ENCODE measurements at regions not wholly inside any gene's neighbourhood (a gene's known extent, or its start where the extent isn't known, plus 50 kb on each side); places are given as distances from the start of the nearest gene placed in this dataset.
"Not testable (repeated sequence)": the region's sequence is repeated elsewhere in the genome, so short reads cannot be mapped to it uniquely, and the experiment has no call there.

DNA sequence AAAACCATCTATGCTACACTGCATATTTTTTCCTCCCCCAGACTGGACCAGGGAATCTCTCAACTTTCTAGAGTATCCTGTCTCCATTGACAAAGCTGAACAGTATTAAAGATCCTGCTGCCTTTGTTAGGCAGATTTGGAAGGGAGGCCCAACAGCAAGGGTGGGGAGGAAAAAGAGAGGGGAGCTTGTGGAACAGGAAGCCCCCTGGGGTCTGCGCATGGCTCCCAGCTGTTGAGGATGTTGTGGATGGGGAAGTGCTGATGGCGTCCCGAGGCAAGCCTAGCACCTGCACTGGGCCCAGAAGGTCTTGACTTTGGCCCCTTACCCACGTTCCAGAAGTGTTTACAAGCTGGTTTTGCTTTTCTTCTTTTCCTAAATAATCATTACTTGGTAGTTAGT is 146.6 kb downstream of the TBC1D2B start:
- H3K27me3 ChIP-seq; H3K27ac ChIP-seq; H3K36me3 ChIP-seq; H3K9me3 ChIP-seq; DNase-seq (ENCODE audit: low spot score in 2 of 2); intact Hi-C loops (cut with DNase I); H3K4me1 ChIP-seq; H3K4me3 ChIP-seq: not testable (repeated sequence)

DNA sequence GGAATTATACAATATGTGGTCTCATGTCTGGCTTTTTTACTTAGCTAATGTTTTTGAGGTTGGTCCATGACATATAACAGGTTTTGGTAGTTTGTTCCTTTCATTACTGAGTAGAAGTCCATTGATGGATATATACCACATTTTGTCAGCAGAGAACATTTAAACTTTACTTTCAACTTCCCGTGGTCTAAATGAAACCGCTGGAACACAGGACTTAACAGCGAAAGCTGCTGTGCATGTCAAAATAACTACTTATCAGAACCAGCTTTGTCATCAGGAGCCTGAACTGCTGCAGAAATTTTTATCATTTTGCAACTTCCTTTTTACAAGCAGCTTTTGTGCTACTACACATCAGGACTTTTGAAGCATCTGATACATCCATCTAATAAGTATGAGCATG is 147.0 kb downstream of the TBC1D2B start:
- intact Hi-C loops (cut with DNase I); H3K4me1 ChIP-seq; H3K27me3 ChIP-seq; DNase-seq (ENCODE audit: low spot score in 2 of 2); H3K9me3 ChIP-seq; H3K36me3 ChIP-seq; H3K27ac ChIP-seq; H3K4me3 ChIP-seq: not testable (repeated sequence)

DNA sequence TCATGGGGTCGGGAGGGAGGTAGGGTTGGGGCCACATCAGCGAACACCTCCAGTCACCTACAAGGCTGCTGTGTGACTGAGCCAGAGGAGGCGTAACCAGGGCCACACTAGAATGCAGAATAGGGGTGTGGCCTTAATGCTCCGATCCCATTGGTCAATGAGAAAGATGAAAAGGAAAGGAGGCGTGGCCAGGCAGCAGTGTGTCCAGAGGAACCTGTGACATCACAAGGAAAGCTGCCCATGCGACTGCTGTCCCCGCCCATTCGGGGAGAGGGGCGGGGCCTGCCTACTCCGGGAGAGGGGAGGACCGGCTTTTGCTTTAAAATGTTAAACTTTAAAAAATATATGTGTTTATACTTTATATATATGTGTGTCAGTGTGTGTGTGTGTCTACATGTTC is 150.7 kb downstream of the TBC1D2B start:
- H3K4me3 ChIP-seq; H3K27me3 ChIP-seq; H3K9me3 ChIP-seq; H3K36me3 ChIP-seq; H3K27ac ChIP-seq; H3K4me1 ChIP-seq; intact Hi-C loops (cut with DNase I): not testable (repeated sequence)
- DNase-seq (ENCODE audit: low spot score in 2 of 2): peak in 1 of 2 donors; percentile 52

DNA sequence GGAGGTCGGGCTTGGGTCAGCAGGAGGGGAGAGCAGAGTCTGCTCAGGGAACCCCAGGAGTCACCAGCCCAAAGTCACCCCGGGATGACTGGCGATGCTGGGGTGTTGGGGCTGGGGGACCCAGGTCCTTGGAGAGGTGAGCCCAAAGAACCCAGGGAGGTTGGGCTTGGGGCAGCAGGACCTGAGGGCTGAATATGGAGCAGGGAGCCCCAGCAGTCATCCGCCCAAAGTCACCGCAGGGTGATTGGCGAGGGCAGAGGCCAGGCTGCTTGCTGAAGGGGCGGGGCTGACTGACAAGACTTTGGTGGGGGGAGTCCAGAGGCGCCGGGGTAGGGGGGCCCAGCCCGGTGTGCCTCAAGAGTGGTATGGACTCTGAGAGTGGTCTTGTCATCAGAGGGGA is 151.2 kb downstream of the TBC1D2B start:
- H3K27me3 ChIP-seq; H3K36me3 ChIP-seq; H3K9me3 ChIP-seq; H3K4me1 ChIP-seq; intact Hi-C loops (cut with DNase I); H3K27ac ChIP-seq; H3K4me3 ChIP-seq: not testable (repeated sequence)
- peak in 1 of 2 donors; percentile 24 for DNase-seq (ENCODE audit: low spot score in 2 of 2)

DNA sequence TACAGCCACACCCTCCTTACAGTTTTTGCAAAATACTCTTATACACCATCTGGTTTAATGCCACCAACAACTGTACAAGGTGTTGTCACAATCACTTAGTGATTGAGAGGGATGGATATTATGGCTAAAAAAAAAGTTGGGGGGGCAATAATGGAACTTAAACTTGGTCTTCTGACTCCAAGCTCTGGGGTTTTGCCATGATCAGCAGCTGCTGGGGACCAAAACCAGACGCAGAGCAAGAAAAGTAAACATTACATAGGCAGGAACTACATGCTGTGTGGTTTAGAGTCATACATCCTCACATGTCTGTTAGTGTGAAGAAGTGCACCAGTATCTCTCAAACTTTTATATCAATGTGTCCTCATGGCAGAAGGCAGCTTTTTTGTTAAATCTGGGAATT is 152.4 kb downstream of the TBC1D2B start:
- H3K9me3 ChIP-seq; H3K36me3 ChIP-seq; DNase-seq (ENCODE audit: low spot score in 2 of 2); H3K27ac ChIP-seq; H3K4me1 ChIP-seq; H3K27me3 ChIP-seq; intact Hi-C loops (cut with DNase I); H3K4me3 ChIP-seq: not testable (repeated sequence)

DNA sequence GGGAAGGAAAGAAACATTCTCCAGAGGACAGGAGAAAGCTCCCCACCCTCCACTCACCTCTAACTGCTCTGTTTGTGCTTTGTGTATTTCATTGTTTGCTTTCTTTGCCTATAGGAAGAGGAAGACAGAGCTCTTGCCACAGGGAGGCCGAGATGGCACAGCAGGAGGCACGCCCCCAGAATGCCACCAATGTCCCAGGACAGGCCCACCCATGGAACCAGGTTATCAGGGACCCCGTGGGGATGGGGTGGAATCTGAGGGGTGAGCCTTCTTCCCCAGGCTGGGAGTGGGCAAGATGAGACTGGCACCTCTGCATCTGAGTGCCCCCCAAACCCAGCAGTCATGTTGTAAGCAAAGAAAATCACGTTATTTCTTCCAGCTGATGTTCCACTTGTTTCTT is 155.8 kb downstream of the TBC1D2B start:
- H3K9me3 ChIP-seq: no peaks in the 10 kb centered on the region

DNA sequence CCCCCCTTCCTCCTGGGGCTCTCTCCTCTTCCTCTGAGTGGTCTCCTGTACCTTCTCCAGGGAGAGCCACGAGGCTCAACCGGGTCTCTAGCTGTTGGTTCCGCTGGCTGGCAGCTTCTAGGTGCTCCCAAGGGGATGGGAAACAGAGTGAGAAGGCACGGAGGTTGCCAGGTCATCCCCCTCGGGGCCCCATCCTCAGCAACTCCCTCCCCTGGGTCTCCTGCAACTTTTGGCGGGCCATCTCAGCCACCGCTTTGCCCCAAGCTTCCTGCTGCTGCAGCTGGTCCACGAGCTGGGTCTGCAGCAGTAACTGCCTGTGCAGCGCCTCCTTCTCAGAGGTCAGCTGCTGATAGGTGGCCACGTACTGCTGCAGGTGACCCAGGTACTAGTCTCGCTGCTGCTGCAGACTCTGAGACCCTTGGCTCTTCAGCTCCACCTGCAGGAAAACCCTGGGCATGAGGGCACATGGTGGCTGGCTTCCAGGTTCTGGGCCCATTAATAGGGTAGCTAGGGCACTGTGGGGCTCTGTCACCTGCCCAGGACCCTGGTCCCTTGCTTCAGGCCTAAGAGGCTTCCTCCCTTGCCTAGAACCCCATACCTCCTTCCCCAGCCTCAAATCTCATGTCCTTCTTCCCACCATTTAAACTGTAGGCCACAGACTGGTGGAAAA is 160.4 kb downstream of the TBC1D2B start:
- H3K27ac ChIP-seq; intact Hi-C loops (cut with DNase I); H3K4me3 ChIP-seq; H3K36me3 ChIP-seq; H3K27me3 ChIP-seq; H3K9me3 ChIP-seq; H3K4me1 ChIP-seq: not testable (repeated sequence)
- DNase-seq (ENCODE audit: low spot score in 2 of 2): peak in 1 of 2 donors; percentile 39

More for the DNA sequence above, 155.8 kb downstream of the TBC1D2B start:
- Histone ChIP-seq H3K36me3 (no peaks in the 10 kb centered on the region), H3K27me3 (no peaks in the 10 kb centered on the region), H3K4me3 (no peak overlapping the region), H3K4me1 (no peaks in the 10 kb centered on the region), H3K27ac (no peak overlapping the region)
- DNase-seq (ENCODE audit: low spot score in 2 of 2): peak in 1 of 2 donors; percentile 48
- intact Hi-C loops (cut with DNase I): no loop called here
- TF ChIP-seq, protein P1, sequence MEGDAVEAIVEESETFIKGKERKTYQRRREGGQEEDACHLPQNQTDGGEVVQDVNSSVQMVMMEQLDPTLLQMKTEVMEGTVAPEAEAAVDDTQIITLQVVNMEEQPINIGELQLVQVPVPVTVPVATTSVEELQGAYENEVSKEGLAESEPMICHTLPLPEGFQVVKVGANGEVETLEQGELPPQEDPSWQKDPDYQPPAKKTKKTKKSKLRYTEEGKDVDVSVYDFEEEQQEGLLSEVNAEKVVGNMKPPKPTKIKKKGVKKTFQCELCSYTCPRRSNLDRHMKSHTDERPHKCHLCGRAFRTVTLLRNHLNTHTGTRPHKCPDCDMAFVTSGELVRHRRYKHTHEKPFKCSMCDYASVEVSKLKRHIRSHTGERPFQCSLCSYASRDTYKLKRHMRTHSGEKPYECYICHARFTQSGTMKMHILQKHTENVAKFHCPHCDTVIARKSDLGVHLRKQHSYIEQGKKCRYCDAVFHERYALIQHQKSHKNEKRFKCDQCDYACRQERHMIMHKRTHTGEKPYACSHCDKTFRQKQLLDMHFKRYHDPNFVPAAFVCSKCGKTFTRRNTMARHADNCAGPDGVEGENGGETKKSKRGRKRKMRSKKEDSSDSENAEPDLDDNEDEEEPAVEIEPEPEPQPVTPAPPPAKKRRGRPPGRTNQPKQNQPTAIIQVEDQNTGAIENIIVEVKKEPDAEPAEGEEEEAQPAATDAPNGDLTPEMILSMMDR (IDR thresholded peaks at IDR 0.05): no peak

DNA sequence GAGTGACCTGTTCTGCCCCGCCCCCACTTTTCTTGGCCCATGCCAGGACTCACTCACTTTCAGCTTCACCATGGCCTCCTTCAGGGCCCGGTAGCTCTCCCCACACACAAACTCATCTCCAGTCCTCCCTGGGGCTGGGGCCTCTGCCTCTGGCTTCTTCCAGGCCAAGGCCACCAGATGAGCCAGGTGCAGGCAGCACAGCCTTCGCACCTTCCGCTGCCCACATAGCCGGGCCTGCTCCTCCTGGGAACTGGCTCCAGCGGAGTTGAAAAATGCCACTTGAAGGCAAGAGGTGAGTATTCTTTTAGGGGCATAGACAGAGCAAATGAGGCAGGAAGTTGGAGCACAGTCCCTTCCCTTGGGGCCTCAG is 161.6 kb downstream of the TBC1D2B start:
- H3K9me3 ChIP-seq; H3K36me3 ChIP-seq; H3K27ac ChIP-seq; intact Hi-C loops (cut with DNase I); H3K4me1 ChIP-seq; H3K4me3 ChIP-seq; H3K27me3 ChIP-seq: not testable (repeated sequence)
- DNase-seq (ENCODE audit: low spot score in 2 of 2): peak in 1 of 2 donors; percentile 40

DNA sequence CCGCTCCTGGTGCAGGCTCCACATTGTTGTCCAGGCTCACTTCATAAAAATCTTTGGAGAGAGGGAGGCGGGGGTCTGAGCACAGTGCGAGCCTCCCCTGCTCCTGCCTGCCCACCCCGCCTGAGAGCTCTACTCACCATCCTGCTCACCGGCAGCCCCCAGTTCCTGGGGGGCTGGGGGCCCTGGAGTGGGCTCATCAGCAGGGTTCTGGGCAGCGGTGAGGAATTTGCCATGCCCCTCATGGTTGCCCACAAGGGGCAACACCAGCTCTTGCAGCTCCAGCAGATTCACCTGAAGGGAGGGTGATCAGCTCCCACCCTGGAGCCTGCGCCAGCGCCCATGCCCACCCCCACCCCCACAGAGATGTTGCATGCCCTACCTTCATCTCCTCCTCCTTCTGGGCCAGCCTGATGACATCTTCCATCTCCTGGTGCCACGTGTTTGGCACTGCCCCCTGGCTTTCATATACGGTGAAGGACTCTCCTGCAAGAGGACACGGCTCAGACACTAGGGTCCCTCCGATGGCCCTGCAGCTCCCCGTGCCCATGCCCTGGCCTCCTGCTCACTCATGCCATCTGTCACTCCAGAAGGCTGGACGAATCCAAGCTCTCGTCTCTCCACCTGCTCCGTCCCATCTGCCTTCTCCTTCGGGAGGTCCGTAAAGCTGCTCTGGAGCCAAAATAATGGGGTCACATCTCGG is 162.1 kb downstream of the TBC1D2B start:
- Histone ChIP-seq H3K27ac (no peak overlapping the region), H3K27me3 (no peaks in the 10 kb centered on the region), H3K4me1 (no peaks in the 10 kb centered on the region), H3K4me3 (no peak overlapping the region), H3K9me3 (no peaks in the 10 kb centered on the region), H3K36me3 (no peaks in the 10 kb centered on the region)
- DNase-seq (ENCODE audit: low spot score in 2 of 2): peak in 1 of 2 donors; percentile 37
- intact Hi-C loops (cut with DNase I): no loop called here
- TF ChIP-seq, protein P1 (IDR thresholded peaks at IDR 0.05): no peak

DNA sequence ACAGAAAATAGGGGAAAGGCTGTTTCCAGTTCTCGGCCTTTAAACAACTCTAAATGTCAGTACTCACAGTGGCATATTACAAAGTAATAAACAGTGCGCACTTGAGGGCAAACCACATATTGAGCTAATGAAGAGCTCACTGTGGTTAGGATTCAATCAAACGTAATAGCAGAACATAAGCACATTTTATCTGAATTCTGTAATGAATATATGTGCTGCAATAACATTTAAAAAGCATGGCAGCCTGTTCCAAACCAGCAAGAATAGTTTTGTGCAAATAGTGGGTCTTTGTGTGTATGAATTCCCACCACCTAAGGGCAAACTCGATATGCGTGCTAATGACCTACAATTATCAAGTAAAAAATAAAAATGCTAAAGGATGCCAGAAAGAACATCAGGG is 163.0 kb downstream of the TBC1D2B start:
- DNase-seq (ENCODE audit: low spot score in 2 of 2); H3K27ac ChIP-seq; H3K4me1 ChIP-seq; intact Hi-C loops (cut with DNase I); H3K9me3 ChIP-seq; H3K27me3 ChIP-seq; H3K4me3 ChIP-seq; H3K36me3 ChIP-seq: not testable (repeated sequence)

All from ascending aorta (tissue), 2 donors.